OCI-M1 (cell line): ENCODE measurements at regions not wholly inside any gene's neighbourhood (a gene's known extent, or its start where the extent isn't known, plus 50 kb on each side); places are given as distances from the start of the nearest gene placed in this dataset.

Experiments
- DNase-seq: peaks from one replicate; lab custom pipeline; 2025; lab: John Stamatoyannopoulos, UW

DNA sequence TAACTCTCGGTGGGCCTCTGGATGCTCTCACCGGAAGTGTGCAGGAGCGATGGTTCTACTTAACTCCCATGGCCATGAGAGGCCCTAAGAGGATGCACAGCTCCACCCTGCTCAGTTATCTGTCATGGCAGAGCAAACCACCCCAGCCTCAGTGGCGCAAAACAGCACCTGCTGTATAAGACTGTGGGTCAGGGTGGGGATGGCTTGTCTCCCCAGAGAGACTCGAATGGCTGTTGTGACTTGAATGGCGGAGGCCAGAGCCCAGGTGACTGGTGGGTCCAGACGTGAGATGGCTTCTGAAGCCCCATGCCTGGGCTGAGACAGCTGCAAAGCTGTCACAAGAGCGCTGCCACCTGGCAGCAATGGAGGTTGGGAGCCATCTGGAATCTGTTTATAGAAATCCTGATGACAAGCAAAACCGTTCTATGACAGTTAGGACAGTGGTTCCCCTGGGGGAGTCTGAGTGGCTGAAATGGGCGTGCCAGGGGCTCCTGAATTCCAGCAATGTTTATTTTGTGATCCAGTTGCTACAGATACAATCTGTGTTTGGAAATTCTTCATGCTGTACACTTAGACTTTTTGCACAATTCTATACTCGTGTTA, 490.5 kb downstream of the TCERG1L start:
- no peak for DNase-seq

GRCh38 chr10:130824230-130825014, 487.1 kb downstream of the TCERG1L start:
- no peak for DNase-seq

- no peak for DNase-seq
These were observed 477.9 kb downstream of the TCERG1L start for GRCh38 chr10:130833596-130833995.

DNA sequence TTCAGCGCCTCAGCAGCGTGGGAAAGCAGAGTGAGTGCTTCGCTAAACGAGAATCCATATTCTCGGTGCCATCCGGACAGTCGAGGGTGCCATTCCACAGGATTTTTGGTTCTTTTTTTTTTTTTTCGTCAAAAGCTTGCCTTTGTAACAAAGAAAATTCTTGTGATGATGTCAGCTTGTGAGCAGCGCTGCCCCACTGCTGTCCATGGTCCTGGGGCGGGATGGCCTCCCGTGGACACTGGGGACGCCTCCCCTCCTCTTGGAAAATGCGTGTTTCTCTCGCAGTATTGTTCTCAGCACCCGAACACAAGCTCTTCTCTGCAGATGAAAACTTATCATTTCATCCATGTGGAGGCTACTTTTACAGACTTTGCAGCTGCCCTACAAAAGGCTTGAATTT, 477.4 kb downstream of the TCERG1L start:
- DNase-seq = no peak

DNA sequence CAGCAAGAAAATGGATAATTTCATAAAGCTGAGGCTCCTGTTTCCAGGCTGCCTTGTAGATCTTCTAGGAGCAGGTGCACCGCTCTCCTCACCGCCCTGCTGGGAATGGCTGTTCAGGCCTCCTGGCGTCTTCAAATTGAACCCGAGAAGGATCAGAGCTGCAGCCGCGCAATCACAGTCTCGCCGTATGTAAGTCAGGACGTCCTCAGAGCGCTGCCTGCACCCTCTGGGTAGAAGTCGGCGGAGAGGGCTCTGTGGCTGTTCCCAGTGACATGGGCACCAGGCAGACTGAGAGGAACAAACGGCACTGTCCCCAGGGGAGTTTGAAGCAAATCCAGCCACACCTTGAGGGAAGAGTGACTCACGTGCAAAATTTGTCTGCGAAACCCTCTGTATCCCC, 476.9 kb downstream of the TCERG1L start:
- no peak for DNase-seq

- DNase-seq = no peak
These were observed 476.5 kb downstream of the TCERG1L start for GRCh38 chr10:130835068-130835467.

- no peak for DNase-seq
These were observed 475.2 kb downstream of the TCERG1L start for GRCh38 chr10:130836344-130836743.

- DNase-seq = no peak
These were observed 468.4 kb downstream of the TCERG1L start for GRCh38 chr10:130843051-130843653.

- DNase-seq = no peak
These were observed 467.2 kb downstream of the TCERG1L start for GRCh38 chr10:130844310-130844709.

DNA sequence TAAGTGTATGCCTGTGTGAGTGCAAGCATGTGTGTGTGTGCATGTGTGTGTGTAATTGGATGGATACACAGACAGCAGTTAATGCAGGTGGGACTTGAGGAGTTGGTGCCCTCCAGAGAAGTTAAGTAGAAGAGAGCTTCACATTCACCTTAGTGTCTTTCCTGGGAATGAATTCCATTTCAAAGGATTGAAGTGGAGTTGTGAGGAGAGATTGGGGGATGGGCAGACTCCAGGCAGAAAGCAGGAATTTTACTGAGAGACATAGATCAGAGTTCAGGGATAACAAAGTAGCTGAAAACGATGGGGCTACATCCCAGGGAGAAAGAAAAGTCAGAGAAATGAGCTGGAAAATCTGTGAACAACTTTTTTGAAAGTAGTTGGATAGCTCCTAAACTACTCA, 464.4 kb downstream of the TCERG1L start:
- DNase-seq = no peak

DNA sequence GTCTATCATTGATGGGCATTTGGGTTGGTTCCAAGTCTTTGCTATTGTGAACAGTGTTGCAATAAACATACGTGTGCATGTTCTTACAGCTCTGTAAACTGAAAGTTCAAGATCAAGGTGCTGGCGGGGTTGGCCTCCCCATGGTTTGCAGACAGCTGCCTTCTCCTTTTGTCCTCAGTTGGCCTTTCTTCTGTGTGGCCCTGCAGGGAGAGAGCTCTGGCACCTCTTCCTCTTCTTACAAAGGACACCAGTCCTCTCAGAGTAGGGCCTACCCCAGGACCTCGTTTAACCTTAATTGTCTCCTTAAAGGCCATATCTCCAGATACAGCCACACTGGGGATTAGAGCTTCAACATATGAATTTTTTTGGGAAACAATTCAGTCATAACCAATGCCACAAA, 462.7 kb downstream of the TCERG1L start:
- no peak for DNase-seq

DNA sequence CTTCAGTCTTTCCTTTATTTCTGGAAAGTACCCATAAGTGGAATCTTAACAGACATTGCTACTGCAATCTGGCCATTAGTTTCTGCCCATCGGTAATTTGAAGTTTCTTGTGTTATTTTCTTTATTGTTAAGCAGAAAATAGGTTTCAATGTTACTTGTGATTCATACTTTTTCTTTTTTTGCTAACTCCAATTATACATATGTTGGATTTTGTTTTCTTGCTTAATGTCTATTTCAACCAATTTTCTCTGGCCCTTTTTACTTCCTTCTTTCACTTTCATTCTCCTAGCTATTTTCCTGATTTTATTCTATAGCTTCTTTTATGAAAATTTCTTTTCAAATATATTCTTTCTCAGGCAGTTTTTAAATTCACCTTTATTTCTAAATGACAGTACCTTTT, 457.4 kb downstream of the TCERG1L start:
- peak; percentile 19 for DNase-seq

- DNase-seq = no peak
These were observed 453.8 kb downstream of the TCERG1L start for GRCh38 chr10:130857631-130858295.

- no peak for DNase-seq
These were observed 452.9 kb downstream of the TCERG1L start for GRCh38 chr10:130858626-130859025.

DNA sequence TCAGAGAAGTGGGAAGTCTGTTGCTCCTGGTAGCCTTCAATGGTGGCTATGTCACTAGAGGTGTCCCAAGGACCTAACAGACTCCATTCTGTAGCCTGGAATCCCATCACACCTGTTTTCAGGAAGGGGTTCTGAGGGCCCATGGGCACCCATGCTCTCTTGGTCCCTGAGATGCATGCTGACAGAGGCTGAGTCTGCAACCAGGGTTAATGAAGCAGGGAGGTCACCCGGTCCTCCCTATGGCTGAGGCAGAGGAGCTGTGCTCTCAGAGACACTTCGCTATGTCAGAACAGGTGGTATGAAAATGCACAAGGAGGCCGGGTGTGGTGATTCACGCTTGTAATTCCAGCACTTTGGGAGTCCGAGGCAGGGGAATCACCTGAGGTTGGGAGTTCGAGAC, 452.1 kb downstream of the TCERG1L start:
- DNase-seq = no peak

DNA sequence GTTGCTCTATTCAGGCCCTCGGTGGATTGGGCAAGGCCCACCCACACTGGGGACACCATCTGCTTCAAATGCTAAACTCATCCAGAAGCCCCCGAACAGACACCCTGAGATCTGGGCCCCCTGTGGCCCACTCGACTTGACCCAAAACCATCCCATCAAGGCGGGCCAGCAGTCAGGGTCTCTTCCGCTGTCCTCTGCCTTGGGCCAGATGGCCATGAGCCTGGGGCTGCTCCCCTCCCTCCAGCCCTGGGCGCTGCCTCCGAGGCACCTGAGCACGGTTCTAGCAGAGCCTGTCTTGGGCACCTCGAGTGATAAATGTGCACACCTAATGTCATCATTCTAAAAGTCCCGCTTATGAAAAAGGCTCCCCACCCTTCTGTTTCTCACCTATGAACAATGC, 449.4 kb downstream of the TCERG1L start:
- DNase-seq = no peak

- no peak for DNase-seq
These were observed 448.9 kb downstream of the TCERG1L start for GRCh38 chr10:130862626-130863025.

- DNase-seq = no peak
These were observed 448.5 kb downstream of the TCERG1L start for GRCh38 chr10:130863044-130863443.

DNA sequence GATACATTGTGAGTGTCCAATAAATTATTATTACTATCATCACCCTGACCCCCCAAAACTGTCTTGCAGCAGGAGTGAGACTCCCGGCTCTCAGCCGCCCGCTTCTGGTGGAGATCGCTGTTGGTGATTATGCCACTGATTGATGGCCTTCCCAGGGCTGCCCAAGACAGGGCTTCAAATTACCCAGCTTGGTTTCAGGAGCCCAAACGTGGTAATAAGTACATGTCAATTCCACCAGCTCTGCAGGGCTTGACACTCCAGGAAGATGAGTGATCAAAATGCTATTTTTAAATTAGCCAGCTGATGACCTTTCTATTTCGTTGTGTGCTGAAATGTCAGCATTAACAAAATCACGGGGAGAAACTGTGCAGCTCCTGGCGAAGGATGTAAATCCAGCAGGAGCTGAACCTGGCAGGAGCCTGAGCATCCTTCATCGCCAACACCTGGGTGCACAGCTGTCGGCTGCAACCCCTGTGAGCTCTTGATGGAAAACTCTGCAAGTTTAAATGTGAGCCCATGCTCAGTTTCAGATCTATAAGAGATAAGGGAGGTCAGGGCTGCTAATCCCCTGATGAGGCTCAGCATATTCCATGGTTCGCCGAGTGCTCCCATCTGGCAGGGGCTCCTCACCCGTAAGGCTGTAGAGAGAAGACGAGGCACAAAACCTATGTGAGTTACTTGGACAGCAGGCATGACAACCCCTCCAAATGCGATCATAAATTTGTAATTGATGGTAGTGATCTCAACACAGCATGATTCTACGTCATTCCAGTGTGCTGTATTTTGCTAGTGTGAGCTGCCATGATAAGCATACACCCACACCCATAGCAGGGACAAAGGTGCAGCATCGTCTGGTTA, 446.3 kb downstream of the TCERG1L start:
- no peak for DNase-seq

GRCh38 chr10:130866857-130867256, 444.7 kb downstream of the TCERG1L start:
- DNase-seq = no peak

DNA sequence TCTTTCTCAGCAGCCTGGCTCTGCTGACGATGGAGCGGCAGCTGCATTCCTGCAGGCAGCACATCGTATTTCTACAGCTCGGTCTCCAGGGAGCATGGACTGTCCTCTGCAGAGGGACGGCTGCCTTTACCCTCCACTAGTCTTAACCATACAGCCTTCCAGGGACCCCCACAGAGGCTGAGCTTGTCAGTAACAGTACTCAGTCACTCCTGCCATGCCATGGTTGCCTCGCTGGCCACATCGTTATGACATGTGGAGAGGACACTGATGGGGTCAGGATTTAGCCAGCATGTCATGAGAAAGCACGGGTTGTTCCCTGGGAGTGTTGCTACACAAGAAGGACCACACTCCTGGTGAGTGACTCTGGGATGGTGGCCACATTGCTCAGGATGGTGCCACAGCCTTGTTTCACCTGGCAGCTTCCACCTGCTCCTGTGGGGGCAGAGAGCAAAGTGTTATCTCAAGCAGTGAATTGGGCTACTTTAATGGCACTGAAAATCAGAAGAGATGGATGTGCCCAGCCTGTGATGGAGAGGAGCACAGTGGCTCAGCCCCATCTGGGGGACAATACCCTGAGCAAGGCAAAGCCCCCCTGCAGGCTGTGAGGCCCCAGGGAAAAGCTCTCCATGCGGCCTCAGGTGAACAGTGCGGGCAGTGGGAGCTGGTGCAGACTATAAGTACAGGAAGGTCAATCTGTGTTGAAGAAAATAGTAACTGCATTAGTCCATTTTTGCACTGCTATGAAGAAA, 443.9 kb downstream of the TCERG1L start:
- no peak for DNase-seq
